ENCODE measurements at regions not wholly inside any gene's neighbourhood (a gene's known extent, or its start where the extent isn't known, plus 50 kb on each side); places are given as distances from the start of the nearest gene placed in this dataset.
"Not testable (repeated sequence)": the region's sequence is repeated elsewhere in the genome, so short reads cannot be mapped to it uniquely, and the experiment has no call there.

- DNase-seq (ENCODE audit: low spot score) = no peak
- in situ Hi-C loops (cut with MboI; ENCODE audit: low pct_unique_long_range_greater_than_20kb, low sequenced_read_pairs, unreplicated experiment) = no loop called here
- no peak for TF ChIP-seq CTCF (IDR thresholded peaks at IDR 0.05; ENCODE audit: extremely low read depth, insufficient read depth, missing control alignments)
These were observed 1452.2 kb upstream of the ACVR2A start for GRCh38 chr2:146392631-146393030.

- no peak for TF ChIP-seq CTCF (IDR thresholded peaks at IDR 0.05; ENCODE audit: extremely low read depth, insufficient read depth, missing control alignments)
- in situ Hi-C loops (cut with MboI; ENCODE audit: low pct_unique_long_range_greater_than_20kb, low sequenced_read_pairs, unreplicated experiment) = no loop called here
- DNase-seq (ENCODE audit: low spot score) = no peak
These were observed 1452.6 kb upstream of the ACVR2A start for GRCh38 chr2:146392186-146392585.

GRCh38 chr2:146388757-146389156 lies 1456.1 kb upstream of the ACVR2A start:
- TF ChIP-seq CTCF (IDR thresholded peaks at IDR 0.05; ENCODE audit: extremely low read depth, insufficient read depth, missing control alignments) = no peak
- DNase-seq (ENCODE audit: low spot score) = no peak
- in situ Hi-C loops (cut with MboI; ENCODE audit: low pct_unique_long_range_greater_than_20kb, low sequenced_read_pairs, unreplicated experiment) = no loop called here

- in situ Hi-C loops (cut with MboI; ENCODE audit: low pct_unique_long_range_greater_than_20kb, low sequenced_read_pairs, unreplicated experiment) = no loop called here
- DNase-seq (ENCODE audit: low spot score) = no peak
- no peak for TF ChIP-seq CTCF (IDR thresholded peaks at IDR 0.05; ENCODE audit: extremely low read depth, insufficient read depth, missing control alignments)
These were observed 1458.7 kb upstream of the ACVR2A start for GRCh38 chr2:146386096-146386495.

- no peak for DNase-seq (ENCODE audit: low spot score)
- no peak for TF ChIP-seq CTCF (IDR thresholded peaks at IDR 0.05; ENCODE audit: extremely low read depth, insufficient read depth, missing control alignments)
- in situ Hi-C loops (cut with MboI; ENCODE audit: low pct_unique_long_range_greater_than_20kb, low sequenced_read_pairs, unreplicated experiment) = no loop called here
These were observed 1459.8 kb upstream of the ACVR2A start for GRCh38 chr2:146385031-146385430.

GRCh38 chr2:146376511-146377064 lies 1468.2 kb upstream of the ACVR2A start:
- no peak for TF ChIP-seq CTCF (IDR thresholded peaks at IDR 0.05; ENCODE audit: extremely low read depth, insufficient read depth, missing control alignments)
- in situ Hi-C loops (cut with MboI; ENCODE audit: low pct_unique_long_range_greater_than_20kb, low sequenced_read_pairs, unreplicated experiment) = no loop called here
- no peak for DNase-seq (ENCODE audit: low spot score)

- no peak for TF ChIP-seq CTCF (IDR thresholded peaks at IDR 0.05; ENCODE audit: extremely low read depth, insufficient read depth, missing control alignments)
These were observed 1470.3 kb upstream of the ACVR2A start for GRCh38 chr2:146374505-146374904.

GRCh38 chr2:146371364-146371763 lies 1473.5 kb upstream of the ACVR2A start:
- in situ Hi-C loops (cut with MboI; ENCODE audit: low pct_unique_long_range_greater_than_20kb, low sequenced_read_pairs, unreplicated experiment); DNase-seq (ENCODE audit: low spot score): not testable (repeated sequence)

More at GRCh38 chr2:146374505-146374904, 1470.3 kb upstream of the ACVR2A start:
- DNase-seq (ENCODE audit: low spot score) = no peak
- in situ Hi-C loops (cut with MboI; ENCODE audit: low pct_unique_long_range_greater_than_20kb, low sequenced_read_pairs, unreplicated experiment) = no loop called here

All from GM13977 (cell line).